GM12875 (cell line): ENCODE measurements at regions not wholly inside any gene's neighbourhood (a gene's known extent, or its start where the extent isn't known, plus 50 kb on each side); places are given as distances from the start of the nearest gene placed in this dataset.

Experiments used
- H3K4me3 ChIP-seq: one replicate; pipeline ENCODE4 v1.5.1; 2011; ENCODE audit warnings: low read depth, low read length, control low read depth
- CTCF ChIP-seq: IDR thresholded peaks from 2 replicates; pipeline ENCODE4 v1.5.1; 2011; ENCODE audit warnings: low read depth, mild to moderate bottlenecking, control low read depth, inconsistent platforms, low read length, moderate library complexity, borderline replicate concordance; ENCODE audit not compliant: insufficient read depth

DNA sequence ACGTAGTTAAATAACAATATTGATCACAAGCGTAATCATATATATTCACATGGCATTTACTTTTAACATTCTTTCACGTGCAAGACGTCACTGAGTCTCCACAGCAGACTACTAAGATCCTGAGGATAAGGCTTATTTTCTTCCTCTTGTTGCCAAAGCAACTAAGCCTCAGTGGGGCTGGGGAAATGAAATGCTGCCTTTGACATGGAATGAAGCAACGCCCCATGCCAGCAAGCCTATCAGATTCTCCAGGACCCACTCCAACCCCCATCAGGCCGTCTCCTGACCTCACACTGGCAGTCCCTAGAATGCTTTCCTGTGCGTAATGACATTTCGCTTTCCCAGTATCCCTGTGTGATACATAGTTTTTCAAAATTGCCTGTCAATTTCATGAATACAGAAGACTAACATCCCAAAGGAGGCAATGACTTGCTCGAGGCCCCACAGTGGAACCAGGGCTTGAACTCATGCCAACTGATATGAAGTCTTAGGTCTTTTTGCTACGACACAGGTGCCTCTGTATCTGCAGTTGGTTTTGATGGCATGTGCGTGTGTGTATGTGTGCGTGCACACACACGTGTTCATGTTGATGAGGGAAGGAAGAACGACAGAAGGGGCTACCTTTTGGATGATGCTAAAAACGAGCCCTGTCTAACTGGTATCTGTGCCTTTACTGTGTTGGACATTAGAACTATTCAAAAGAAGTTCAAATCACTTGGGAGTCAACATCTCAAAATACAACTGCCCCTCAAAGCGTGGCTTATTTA, 239.1 kb downstream of the VRK1 start:
- no peak for TF ChIP-seq CTCF
- no peak overlapping the region for H3K4me3 ChIP-seq

- H3K4me3 ChIP-seq: no peak overlapping the region
- no peak for TF ChIP-seq CTCF
Observed at GRCh38 chr14:97039717-97040363, 242.7 kb downstream of the VRK1 start.

GRCh38 chr14:97046967-97047366, 249.8 kb downstream of the VRK1 start:
- no peak for TF ChIP-seq CTCF
- H3K4me3 ChIP-seq: no peak overlapping the region

DNA sequence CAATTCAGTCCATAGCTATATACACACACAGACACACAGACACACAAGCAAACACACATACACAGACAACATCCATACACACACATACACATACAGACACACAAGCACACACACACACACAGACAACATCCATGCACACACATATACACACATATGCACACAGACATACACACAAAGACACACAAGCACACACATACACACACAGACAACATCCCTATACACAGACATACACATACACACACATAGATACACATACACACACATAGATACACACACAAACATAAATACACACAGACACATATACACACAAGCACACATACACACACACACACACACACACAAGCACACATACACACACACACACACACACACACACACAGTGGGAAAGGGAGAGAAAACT, 254.8 kb downstream of the VRK1 start:
- no peak overlapping the region for H3K4me3 ChIP-seq
- no peak for TF ChIP-seq CTCF

GRCh38 chr14:97053941-97054340, 256.8 kb downstream of the VRK1 start:
- TF ChIP-seq CTCF: no peak
- no peak overlapping the region for H3K4me3 ChIP-seq

DNA sequence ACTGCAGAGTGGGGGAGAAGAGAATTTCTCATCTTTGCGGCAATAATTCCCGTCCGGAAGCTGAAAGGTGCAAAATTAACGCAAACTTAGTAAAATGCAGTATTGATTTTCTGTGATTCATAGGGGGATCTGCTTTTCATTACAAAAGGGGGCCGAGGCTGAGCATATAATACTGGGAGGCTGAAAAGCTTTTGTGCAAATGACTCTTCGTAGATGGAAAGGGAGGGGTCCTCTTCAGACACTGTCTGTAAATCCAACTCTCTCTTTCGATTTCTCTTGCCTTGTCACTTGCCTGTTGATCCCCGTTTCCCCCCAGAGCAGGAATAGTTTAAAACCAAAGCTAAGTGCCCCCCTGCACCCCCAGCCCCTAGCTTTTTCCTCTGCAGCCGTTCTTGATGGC, 258.2 kb downstream of the VRK1 start:
- no peak overlapping the region for H3K4me3 ChIP-seq
- no peak for TF ChIP-seq CTCF

GRCh38 chr14:97056086-97056485, 258.9 kb downstream of the VRK1 start:
- no peak for TF ChIP-seq CTCF
- H3K4me3 ChIP-seq: no peak overlapping the region
